ENCODE measurements at regions not wholly inside any gene's neighbourhood (a gene's known extent, or its start where the extent isn't known, plus 50 kb on each side); places are given as distances from the start of the nearest gene placed in this dataset.

DNA sequence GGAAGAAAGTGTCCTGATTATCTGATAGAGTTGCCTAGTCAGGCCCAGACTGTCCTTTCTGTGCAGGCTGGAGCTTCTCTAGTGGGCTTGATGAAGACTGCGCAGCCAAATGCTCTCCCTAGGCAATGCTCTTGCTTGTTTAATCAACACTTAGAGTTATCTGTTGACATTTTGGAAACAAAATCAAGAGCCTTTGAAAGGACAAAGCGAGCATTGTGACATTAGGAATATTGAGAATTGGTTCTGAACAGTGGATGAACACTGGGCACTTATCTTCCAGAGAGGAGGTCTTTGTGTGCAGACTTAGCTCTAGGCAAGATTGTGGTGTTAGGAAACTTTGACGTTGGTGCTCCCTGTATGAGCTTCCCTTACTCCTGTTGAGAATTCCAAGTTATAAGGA, 94.5 kb downstream of the DNTTIP2 start:
- TF ChIP-seq EP300 (IDR thresholded peaks at IDR 0.05) (no peak), POLR2A (IDR thresholded peaks at IDR 0.05) (no peak), POLR2AphosphoS5 (IDR thresholded peaks at IDR 0.05) (no peak)
- TF ChIP-seq, protein P1, sequence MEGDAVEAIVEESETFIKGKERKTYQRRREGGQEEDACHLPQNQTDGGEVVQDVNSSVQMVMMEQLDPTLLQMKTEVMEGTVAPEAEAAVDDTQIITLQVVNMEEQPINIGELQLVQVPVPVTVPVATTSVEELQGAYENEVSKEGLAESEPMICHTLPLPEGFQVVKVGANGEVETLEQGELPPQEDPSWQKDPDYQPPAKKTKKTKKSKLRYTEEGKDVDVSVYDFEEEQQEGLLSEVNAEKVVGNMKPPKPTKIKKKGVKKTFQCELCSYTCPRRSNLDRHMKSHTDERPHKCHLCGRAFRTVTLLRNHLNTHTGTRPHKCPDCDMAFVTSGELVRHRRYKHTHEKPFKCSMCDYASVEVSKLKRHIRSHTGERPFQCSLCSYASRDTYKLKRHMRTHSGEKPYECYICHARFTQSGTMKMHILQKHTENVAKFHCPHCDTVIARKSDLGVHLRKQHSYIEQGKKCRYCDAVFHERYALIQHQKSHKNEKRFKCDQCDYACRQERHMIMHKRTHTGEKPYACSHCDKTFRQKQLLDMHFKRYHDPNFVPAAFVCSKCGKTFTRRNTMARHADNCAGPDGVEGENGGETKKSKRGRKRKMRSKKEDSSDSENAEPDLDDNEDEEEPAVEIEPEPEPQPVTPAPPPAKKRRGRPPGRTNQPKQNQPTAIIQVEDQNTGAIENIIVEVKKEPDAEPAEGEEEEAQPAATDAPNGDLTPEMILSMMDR (IDR thresholded peaks at IDR 0.05) = no peak
